HUES48 (cell line): ENCODE measurements at regions not wholly inside any gene's neighbourhood (a gene's known extent, or its start where the extent isn't known, plus 50 kb on each side); places are given as distances from the start of the nearest gene placed in this dataset.

Experiments
- H3K27ac ChIP-seq: one replicate; pipeline ENCODE4 v1.7.0; 2013; ENCODE audit warnings: low read depth, low read length, inconsistent platforms
- H3K27me3 ChIP-seq: 2 replicates; pipeline ENCODE4 v1.6.1; 2013; ENCODE audit warnings: mild to moderate bottlenecking, low read length; ENCODE audit not compliant: control insufficient read depth, insufficient read depth
- H3K36me3 ChIP-seq: 2 replicates; pipeline ENCODE4 v1.6.1; 2013; ENCODE audit warnings: low read length; ENCODE audit not compliant: control insufficient read depth, insufficient read depth
- H3K4me1 ChIP-seq: 2 replicates; pipeline ENCODE4 v1.6.1; 2013; ENCODE audit warnings: mild to moderate bottlenecking, low read length; ENCODE audit not compliant: control insufficient read depth, insufficient read depth
- H3K4me3 ChIP-seq: 2 replicates; pipeline ENCODE4 v1.5.1; 2013; ENCODE audit warnings: mild to moderate bottlenecking, low read depth, low read length
- H3K9ac ChIP-seq: 2 replicates; pipeline ENCODE4 v1.6.1; 2013; ENCODE audit warnings: mild to moderate bottlenecking, low read depth, low read length, moderate library complexity
- H3K9me3 ChIP-seq: 2 replicates; pipeline ENCODE4 v1.6.1; 2013; ENCODE audit warnings: low read length; ENCODE audit not compliant: control insufficient read depth, insufficient read depth

DNA sequence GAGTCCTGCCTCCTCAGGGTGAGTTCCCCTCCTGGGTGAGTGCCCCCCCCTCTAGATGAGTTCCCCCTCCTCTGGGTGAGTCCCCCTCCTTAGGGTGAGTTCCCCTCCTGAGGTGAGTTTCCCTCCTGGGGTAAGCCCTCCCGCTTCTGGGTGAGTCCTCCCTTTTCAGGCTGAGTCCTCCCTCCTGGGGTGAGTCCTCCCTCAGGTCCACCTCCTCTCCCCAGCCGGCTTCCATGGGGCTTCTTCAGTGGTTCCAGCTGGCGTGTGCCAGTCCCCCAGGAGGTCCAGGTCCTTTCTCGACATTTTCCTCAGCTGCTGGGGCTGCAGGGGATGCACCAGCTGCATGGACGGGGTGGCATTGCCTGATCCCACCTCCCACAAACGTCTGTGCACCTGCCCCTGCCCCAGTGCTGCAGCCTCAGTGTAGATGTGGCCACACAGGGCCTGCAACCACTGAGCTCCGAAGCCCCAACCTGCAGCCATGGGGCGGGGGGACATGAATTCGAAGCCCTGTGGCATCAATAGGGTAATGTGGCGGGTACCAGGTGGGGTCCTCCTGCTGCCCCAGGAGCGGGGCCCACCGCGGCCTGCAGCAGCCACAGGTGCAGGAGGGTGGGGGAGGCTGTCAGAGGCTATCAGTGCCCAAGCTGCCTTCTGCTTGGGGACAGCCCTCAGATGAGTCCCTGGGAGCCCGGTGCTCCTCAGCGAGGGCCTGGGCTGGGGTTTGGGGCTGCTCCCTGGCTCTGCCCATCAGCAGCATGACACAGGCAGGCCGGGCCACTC lies 101.3 kb upstream of the FGF3 start:
- H3K36me3 ChIP-seq, result no peaks in the 10 kb centered on the region
- no peak overlapping the region for H3K4me3 ChIP-seq
- H3K9ac ChIP-seq, result no peak overlapping the region
- H3K27ac ChIP-seq, result no peak overlapping the region
- peaks cover 26% of the 10 kb centered on the region for H3K27me3 ChIP-seq
- no peaks in the 10 kb centered on the region; the same call in 1 of the 2 replicates for H3K4me1 ChIP-seq
- H3K9me3 ChIP-seq, result no peaks in the 10 kb centered on the region

DNA sequence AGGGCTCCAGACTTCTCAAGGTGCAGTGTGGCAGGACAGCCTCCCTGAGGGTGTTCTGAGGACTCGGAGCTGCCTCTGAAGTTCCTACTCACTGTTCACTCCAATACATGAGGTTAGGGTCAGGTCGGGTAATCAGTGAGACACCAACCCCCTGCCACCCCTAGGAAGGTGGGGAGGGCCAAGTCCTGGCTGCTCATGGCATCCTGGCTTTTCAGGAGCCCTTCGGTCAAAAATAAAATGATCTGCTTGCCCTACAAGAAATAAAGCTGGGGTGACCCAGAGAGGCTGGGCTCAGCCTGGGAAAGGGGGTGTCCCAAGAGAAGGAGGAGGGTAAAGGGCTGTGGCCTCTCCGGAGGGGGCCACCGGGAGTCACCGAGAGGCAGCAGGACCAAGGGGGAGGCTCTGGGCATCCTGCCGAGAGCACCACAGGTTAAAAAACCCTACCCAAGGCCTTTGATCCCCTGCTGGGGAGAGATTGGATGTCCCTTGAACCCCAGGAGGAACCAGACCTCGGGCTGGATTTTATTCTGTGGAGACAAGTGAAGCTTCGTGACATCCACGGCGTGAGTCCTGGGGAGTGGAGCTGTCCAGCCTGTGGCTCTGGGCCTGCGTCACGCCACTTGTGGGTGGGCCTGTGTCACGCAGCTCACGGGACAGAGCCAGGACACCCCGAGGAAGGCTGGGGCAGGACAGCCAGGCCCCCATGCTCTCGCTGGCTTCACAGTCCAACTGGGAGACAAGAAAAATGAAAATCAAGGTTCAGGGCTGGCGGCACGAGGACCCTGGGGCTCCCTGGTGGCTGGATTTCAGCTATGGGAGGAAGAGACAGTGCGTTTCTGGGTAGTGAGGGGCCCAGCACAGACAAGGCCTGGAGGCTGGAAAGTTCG lies 102.2 kb upstream of the FGF3 start:
- Histone ChIP-seq H3K36me3 (no peaks in the 10 kb centered on the region), H3K9ac (no peak overlapping the region), H3K4me3 (no peak overlapping the region), H3K27me3 (peaks cover 26% of the 10 kb centered on the region), H3K4me1 (no peaks in the 10 kb centered on the region; the same call in 1 of the 2 replicates), H3K9me3 (no peaks in the 10 kb centered on the region), H3K27ac (no peak overlapping the region)

DNA sequence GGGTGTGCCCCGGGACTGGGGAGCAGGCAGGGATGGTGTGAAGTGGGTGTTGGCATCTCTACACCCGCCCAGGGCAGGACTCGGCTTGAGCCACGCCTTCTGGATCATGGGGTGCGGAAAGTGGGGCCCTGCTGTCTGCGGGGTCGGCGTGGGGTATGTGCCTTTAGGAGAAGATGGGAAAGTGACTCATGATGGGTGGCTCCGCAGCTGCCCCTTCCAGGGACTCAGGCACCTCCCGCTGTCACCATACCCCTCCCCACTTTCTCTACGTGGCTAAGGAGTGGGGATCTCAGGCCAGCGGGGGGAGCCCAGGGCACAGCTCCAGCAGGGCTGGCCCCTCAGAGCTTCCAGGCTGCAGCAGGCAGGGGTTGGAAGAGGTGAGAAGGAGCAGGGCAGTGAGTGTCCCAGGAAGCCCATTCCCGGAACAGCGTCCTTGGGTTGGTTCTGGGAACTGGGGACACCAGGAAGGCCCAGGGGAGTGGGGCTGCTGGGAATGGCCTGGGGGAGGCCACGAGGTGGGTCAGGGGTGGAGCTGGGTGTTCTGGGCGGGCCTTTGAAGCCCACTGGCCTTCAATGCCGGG lies 102.9 kb upstream of the FGF3 start:
- no peak overlapping the region for H3K27ac ChIP-seq
- no peaks in the 10 kb centered on the region for H3K36me3 ChIP-seq
- no peak overlapping the region for H3K9ac ChIP-seq
- no peaks in the 10 kb centered on the region for H3K9me3 ChIP-seq
- H3K27me3 ChIP-seq, result peaks cover 24% of the 10 kb centered on the region
- H3K4me1 ChIP-seq, result no peaks in the 10 kb centered on the region; the same call in 1 of the 2 replicates
- no peak overlapping the region for H3K4me3 ChIP-seq

DNA sequence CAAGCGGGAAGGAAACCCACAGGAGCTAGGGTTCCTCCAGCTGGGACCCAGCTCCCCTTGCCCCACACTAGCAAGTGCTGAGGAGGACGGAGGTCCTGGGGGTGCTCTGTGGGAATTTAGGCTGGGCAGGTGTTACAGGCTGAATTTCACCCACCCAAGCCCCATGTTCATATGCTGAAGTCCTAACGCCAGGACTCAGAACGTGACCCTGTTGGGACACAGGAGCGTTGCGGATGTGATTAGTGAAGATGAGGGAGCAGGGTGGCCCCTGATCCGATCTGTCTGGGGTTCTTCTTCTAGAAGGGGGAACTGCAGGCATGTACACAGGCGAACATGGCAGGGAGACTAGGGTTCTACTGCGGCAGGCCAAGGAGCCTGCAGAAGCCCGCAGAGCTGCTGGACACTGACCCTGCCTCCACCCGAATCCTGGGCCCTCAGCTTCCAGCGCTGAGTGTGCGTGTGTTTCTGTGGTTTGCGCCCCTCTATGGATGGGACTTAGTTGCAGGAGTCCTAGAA lies 103.4 kb upstream of the FGF3 start:
- H3K4me1 ChIP-seq, result no peaks in the 10 kb centered on the region; the same call in 1 of the 2 replicates
- no peaks in the 10 kb centered on the region for H3K9me3 ChIP-seq
- H3K9ac ChIP-seq, result no peak overlapping the region
- no peak overlapping the region for H3K4me3 ChIP-seq
- H3K36me3 ChIP-seq, result no peaks in the 10 kb centered on the region
- H3K27me3 ChIP-seq, result peaks cover 21% of the 10 kb centered on the region
- H3K27ac ChIP-seq, result no peak overlapping the region

GRCh38 chr11:69923196-69923595 lies 104.0 kb upstream of the FGF3 start:
- H3K27ac ChIP-seq, result no peak overlapping the region
- H3K4me1 ChIP-seq, result no peaks in the 10 kb centered on the region; the same call in 1 of the 2 replicates
- H3K9me3 ChIP-seq, result no peaks in the 10 kb centered on the region
- no peak overlapping the region for H3K4me3 ChIP-seq
- no peaks in the 10 kb centered on the region for H3K36me3 ChIP-seq
- no peak overlapping the region for H3K9ac ChIP-seq
- H3K27me3 ChIP-seq, result peaks cover 21% of the 10 kb centered on the region

GRCh38 chr11:69923641-69924307 lies 104.6 kb upstream of the FGF3 start:
- Histone ChIP-seq H3K27me3 (peaks cover 19% of the 10 kb centered on the region), H3K9me3 (no peaks in the 10 kb centered on the region)

GRCh38 chr11:69924308-69925161 lies 105.3 kb upstream of the FGF3 start:
- Histone ChIP-seq H3K36me3 (no peaks in the 10 kb centered on the region), H3K4me3 (no peak overlapping the region), H3K4me1 (no peaks in the 10 kb centered on the region), H3K27me3 (peaks cover 24% of the 10 kb centered on the region), H3K27ac (no peak overlapping the region), H3K9me3 (no peaks in the 10 kb centered on the region), H3K9ac (no peak overlapping the region)

More at GRCh38 chr11:69923641-69924307, 104.6 kb upstream of the FGF3 start:
- Histone ChIP-seq H3K9ac (no peak overlapping the region), H3K4me3 (no peak overlapping the region), H3K27ac (no peak overlapping the region), H3K36me3 (no peaks in the 10 kb centered on the region), H3K4me1 (no peaks in the 10 kb centered on the region)

GRCh38 chr11:69925366-69926196 lies 106.4 kb upstream of the FGF3 start:
- Histone ChIP-seq H3K9ac (no peak overlapping the region), H3K27me3 (peaks cover 27% of the 10 kb centered on the region), H3K36me3 (no peaks in the 10 kb centered on the region), H3K27ac (no peak overlapping the region), H3K4me1 (no peaks in the 10 kb centered on the region), H3K9me3 (no peaks in the 10 kb centered on the region), H3K4me3 (no peak overlapping the region)

DNA sequence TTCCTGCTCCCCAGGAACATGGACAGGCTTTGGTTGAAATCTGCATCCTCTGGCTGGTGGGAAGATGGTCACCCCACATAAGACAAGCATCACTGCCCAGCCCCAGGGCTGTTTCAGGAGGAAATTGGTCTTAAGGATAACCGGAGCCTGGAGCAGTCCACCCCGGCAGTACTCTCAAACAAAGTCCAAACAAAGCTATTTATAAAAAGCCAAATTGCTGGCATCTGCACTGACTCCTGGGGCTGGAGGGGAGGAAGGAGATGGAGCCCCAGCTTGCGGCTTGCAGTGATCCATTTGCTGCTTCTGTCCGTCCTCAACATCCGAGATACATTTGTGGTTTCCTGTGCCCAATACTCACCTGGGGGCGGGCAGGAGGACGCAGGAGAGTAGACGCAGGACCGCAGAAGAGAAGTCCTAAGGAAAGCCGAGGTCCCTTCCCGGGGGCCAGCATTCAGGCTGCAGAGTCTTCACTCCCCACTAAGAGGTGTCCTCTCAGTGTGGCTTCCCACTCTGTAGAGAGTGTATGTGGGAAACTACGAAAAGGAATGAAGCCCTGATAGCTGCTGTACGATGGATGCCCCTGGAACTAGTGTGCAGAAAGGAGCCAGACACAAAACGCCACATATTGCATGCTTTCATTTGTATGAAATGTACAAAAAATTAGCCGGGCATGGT lies 107.3 kb upstream of the FGF3 start:
- Histone ChIP-seq H3K9ac (no peak overlapping the region), H3K27ac (no peak overlapping the region), H3K4me1 (no peaks in the 10 kb centered on the region), H3K4me3 (no peak overlapping the region), H3K27me3 (peaks cover 32% of the 10 kb centered on the region), H3K9me3 (no peaks in the 10 kb centered on the region), H3K36me3 (no peaks in the 10 kb centered on the region)
